C4-2B (cell line): ENCODE measurements at regions not wholly inside any gene's neighbourhood (a gene's known extent, or its start where the extent isn't known, plus 50 kb on each side); places are given as distances from the start of the nearest gene placed in this dataset.
"Not testable (repeated sequence)": the region's sequence is repeated elsewhere in the genome, so short reads cannot be mapped to it uniquely, and the experiment has no call there.

Experiments
- H3K27ac ChIP-seq: fragments of 450-650 bp; 2 replicates; pipeline ENCODE4 v1.5.1; 2017
- ZFX ChIP-seq: fragments of 450-650 bp; IDR thresholded peaks from 2 replicates; pipeline ENCODE4 v1.6.1; 2017
- TF ChIP-seq, protein P1 (sequence below): fragments of 450-650 bp; conservative IDR thresholded peaks from 2 replicates; pipeline ENCODE4 v1.5.1; 2017; ENCODE audit warnings: mild to moderate bottlenecking

- TF ChIP-seq ZFX: no peak
- TF ChIP-seq, protein P1, sequence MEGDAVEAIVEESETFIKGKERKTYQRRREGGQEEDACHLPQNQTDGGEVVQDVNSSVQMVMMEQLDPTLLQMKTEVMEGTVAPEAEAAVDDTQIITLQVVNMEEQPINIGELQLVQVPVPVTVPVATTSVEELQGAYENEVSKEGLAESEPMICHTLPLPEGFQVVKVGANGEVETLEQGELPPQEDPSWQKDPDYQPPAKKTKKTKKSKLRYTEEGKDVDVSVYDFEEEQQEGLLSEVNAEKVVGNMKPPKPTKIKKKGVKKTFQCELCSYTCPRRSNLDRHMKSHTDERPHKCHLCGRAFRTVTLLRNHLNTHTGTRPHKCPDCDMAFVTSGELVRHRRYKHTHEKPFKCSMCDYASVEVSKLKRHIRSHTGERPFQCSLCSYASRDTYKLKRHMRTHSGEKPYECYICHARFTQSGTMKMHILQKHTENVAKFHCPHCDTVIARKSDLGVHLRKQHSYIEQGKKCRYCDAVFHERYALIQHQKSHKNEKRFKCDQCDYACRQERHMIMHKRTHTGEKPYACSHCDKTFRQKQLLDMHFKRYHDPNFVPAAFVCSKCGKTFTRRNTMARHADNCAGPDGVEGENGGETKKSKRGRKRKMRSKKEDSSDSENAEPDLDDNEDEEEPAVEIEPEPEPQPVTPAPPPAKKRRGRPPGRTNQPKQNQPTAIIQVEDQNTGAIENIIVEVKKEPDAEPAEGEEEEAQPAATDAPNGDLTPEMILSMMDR: no peak
- no peak overlapping the region for H3K27ac ChIP-seq
These were observed 362.0 kb downstream of the ETV1 start for GRCh38 chr7:13627455-13627854.

- TF ChIP-seq, protein P1: no peak
- TF ChIP-seq ZFX: no peak
- no peak overlapping the region for H3K27ac ChIP-seq
These were observed 361.0 kb downstream of the ETV1 start for GRCh38 chr7:13628239-13629001.

- H3K27ac ChIP-seq: not testable (repeated sequence)
These were observed 358.0 kb downstream of the ETV1 start for GRCh38 chr7:13631207-13632049.

DNA sequence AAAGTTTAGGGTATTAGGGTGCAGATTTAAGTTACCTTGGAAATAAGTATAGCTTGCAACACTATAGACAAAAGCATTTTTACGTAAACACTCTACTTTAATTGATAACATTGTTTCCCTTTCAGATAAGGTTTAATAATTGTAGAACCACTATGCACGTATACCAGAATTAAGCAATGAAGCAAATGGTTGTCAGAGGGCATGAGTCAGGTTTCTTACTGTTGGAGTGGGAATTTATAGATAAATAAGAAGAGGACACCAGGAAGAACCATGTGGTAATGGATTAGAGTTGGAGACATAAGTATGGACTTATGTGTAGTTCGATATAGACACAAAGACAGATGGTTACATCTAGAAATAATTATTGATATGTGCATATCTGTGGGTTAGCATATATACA, 355.6 kb downstream of the ETV1 start:
- H3K27ac ChIP-seq: no peak overlapping the region
- TF ChIP-seq, protein P1: no peak
- no peak for TF ChIP-seq ZFX

DNA sequence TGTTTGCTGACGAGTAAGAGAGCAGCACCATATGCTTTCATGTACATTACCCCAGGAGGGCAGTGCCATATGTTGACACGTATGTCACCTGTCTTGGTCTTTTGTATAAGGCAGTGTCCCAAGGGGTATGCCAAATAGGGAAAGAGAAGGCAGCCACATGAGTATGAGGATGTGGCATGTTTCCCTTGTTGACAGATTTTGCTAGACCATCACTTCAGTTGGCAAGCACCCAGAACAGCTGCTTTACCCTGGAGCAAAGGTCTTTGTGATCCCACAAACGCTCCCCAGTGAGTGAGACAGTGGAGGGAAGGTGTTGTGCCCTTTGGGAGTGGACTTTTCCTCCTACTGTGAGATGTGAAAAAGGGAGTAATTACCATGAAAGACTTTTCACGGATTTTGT, 350.1 kb downstream of the ETV1 start:
- TF ChIP-seq, protein P1: no peak
- no peak for TF ChIP-seq ZFX
- no peak overlapping the region for H3K27ac ChIP-seq

DNA sequence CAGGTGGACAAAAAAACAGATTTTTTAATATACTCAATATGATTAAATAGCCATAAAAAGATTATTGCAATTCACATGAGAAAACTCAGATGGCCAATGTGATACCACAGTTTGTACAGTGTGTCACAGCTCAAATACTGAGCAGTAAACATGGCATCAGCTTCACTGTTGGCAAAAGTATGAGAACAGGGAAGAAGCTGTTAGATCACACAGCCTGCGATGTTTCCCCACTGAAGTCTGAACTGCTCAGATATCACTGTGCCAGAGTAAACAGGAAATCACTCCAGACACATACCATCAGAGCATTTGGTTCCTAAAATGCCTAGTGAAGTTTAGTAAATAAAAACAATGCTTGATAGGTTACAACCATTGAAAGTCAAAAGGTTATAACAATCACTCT, 347.8 kb downstream of the ETV1 start:
- no peak overlapping the region for H3K27ac ChIP-seq
- TF ChIP-seq, protein P1: no peak
- no peak for TF ChIP-seq ZFX

DNA sequence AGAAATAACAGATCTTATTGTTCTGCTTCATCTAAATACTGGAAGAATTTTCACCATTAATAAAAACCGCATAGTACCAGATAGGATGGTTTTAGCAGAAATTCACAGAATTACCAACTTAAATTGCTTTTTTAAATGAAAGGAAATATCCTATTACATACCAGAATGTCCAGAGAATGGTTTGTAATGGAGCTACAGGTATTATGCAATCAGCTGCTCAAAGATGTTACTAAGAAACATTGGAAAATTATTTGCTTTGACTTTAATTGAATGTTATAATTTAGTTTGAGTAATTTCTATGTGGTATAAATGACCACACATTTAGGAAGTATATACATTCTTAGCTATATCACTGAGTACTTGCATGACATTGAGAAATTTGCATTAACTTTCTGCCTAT, 338.3 kb downstream of the ETV1 start:
- no peak overlapping the region for H3K27ac ChIP-seq
- TF ChIP-seq, protein P1: no peak
- no peak for TF ChIP-seq ZFX
